Activated CD4-positive, CD25-positive, alpha-beta regulatory T cell treated with anti-CD3 and anti-CD28 coated beads, Interleukin-2, amount 50 U/mL, for 16 hours (primary cell): ENCODE measurements at regions not wholly inside any gene's neighbourhood (a gene's known extent, or its start where the extent isn't known, plus 50 kb on each side); places are given as distances from the start of the nearest gene placed in this dataset.
"Not testable (repeated sequence)": the region's sequence is repeated elsewhere in the genome, so short reads cannot be mapped to it uniquely, and the experiment has no call there.

Source experiments
- DNase-seq: peaks from one replicate; pipeline ENCODE4 v3.0.0-alpha.2; 2020; ENCODE audit warnings: low read depth, low spot score

DNA sequence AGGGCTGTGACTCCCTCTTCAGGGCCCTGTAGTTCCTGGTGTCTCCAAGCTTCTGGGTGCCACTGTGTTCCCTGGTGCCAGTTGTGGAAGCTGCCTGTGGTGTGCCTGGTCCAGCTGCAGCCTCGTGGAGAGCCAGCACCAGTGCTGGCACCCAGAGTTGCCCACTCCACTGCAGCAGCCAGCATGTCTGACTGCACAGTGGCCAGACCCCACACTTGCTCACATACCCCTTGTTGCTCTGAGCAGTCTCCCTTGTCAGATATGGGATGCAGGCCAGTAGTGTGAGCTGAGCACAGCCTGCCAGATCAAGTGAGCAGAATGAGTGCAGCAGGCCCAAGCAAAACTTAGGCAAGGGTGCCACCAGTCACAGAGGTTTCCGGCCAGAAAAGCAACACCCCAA, 108.6 kb downstream of the ZMAT1 start:
- DNase-seq, result no peak

DNA sequence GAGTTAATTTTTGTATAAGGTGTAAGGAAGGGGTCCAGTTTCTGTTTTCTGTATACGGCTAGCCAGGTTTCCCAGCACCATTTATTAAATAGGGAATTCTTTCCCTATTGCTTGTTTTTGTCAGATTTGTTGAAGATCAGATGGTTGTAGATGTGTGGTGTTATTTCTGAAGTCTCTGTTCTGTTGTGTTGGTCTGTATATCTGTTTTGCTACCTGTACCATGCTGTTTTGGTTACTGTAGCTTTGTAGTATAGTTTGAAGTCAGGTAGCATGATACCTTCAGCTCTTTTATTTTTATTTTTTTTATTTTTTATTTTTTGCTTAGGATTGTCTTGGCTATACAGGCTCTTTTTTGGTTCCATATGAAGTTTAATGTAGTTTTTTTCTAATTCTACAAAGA, 114.1 kb downstream of the ZMAT1 start:
- DNase-seq, result not testable (repeated sequence)

DNA sequence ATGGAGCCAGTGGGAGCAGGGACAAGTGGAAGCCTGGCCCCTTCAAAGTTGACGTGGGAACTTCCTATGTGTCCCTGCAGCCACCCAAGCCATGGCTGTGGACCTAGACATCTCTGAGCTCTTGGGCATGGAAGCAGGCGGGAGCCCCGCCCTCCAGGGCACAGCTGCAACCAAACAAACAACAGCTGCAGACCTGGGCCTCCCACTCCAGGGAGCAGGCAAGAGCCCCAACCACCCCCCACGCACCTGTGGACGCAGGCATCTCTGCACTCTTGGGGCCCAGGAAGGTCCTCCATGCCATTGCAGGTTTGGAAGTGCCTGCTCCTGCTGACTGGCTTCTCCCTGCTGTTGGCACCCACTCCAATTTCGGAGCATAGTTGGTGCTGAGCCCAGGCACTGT, 118.6 kb downstream of the ZMAT1 start:
- DNase-seq, result no peak

DNA sequence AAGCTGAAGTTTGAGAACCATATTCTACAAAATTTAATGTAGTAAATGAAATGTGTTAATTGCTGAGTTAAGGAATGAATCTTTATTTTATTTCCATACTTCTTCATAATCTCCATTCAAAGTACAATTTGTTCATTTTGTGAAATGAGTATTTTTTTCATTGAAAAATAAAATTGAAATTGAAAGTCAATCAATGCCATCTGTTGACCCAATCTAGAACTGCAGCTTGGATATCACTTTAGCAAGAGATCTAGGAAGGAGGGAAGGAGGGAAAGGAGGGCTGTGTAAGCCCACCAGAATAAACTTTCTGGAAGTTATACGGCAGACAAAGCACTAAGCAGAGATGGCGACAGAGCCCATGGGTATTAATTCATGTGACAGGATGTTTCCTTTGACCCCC, 128.4 kb downstream of the ZMAT1 start:
- no peak for DNase-seq

DNA sequence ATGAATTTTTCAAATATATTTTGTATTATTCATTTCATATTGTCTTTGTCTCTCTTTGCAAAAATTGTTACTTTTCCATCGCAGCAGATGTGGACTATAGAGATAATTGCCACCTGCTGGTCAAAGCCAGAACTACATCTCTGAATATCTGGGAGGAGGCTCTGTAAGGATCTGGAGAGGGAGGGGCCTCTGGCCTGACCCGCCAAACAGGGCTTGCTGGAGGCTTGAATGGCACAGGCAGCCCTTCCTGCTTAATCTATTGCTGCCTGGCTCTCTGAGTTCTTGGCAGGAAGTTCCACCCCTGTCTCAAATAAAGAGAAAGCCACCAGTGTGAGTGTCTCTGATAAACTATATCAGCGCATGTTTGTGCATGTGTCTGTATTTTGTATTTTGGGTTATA, 132.4 kb downstream of the ZMAT1 start:
- DNase-seq, result peak; percentile 51

DNA sequence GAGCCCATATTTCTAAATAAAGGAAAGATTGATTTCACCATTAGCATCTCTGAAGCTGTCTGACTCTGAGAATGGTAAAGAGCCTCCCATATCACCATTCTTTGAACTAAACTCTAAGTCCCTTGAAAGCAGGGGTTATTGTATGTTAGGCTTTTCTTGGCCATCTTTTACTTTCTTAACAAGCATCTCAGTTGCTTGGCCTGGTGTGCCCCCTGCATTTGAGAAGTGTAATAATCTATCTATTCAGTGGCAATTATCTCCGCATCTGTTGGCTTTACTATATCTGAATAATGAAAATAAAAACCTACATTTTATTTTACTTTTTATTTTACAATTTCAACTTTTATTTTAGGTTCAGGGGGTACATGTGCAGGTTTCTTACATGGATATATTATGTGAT, 128.3 kb upstream of the ARMCX2 start:
- no peak for DNase-seq

DNA sequence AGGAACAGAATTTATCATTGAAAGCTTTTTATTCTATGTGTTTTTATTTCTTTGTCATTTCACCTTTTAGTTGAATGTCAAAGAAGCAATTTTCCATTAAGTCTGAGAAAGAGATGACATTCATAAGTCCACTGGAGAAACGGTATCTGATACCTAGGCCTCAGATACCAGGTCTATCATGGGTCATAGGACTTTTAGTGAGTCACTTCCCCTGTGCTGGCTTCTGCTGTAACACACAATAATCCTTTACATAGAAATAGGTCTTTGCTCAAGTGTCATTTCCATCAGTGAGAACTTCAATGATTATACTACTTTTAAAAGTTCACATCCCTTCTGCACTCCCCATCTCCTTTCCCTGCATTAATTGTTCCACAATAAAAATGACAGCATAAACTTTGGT, 125.5 kb upstream of the ARMCX2 start:
- DNase-seq, result no peak

DNA sequence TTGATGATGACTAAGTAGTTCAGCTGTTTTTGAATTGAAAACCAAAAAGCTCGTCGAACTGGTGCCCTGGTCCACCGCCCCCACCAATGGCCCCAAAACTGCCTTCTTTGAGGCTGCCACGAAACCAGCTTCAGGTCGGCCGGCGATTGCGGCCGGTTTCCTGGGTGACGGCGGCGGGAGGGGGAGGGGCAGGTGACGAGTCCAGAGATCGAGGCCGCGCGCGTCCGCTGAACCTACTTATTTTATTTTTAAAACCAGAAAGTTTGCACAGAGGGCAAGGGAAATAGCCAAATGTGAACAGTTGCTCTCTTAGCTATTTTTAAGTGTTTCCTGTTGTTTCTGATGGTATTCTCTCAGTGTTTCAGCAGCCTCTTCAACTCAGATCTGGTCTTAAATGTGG, 120.8 kb upstream of the ARMCX2 start:
- not testable (repeated sequence) for DNase-seq

DNA sequence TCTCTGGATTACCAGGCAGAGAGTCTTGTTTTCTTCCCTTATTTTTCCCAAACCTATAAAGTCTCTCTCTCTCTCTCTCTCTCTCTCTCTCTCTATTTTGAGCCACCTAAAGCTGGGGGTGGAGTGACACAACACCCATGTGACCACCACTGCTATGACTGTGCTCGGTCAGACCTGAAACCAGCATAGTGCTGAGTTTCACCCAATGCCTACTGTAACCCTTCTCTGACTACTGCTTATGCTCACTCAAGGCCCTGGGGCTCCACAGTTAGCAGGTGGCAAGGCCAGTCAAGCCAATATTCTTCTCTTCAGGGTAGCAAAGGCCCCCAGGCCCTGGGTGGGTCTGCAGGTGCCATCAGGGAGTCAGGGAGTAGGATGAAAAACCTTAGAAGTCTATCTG, 114.7 kb upstream of the ARMCX2 start:
- no peak for DNase-seq

DNA sequence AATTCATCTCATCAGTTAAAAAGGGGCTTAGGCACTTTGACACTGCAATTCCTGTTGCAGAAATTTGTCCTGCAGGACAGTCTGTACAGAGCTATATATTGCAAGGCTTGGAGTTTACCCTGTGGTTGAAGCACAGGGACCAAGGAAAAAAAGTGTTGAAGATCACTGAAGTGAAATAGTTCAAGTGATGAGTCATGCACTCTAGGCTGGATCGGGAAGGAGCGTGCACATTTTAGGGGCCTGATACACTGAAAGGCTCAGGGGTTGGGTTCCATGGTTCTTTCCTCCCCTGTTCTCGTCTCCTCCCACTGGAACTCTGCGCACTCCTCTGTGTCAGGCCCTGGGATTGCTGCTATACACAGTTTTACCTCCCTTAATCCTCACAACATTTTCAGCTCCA, 104.9 kb upstream of the ARMCX2 start:
- DNase-seq, result no peak

DNA sequence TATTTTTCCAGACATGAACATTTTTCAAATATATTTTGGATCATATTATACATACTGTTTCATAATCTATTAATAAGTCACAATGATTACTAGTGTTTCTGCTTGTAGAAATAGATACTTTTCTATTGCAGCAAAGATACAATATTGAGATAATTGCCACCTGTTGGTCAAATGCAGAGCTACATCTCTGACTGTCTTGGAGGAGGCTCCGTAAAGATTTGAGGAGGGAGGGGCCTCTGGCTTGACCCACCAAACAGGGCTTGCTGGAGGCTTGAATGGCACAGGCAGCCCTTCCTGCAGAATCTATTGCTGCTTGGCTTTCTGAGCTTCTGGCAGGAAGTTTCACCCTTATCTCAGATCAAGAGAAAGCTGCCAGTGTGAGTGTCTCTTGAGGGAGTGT, 99.3 kb upstream of the ARMCX2 start:
- peak; percentile 1 for DNase-seq

DNA sequence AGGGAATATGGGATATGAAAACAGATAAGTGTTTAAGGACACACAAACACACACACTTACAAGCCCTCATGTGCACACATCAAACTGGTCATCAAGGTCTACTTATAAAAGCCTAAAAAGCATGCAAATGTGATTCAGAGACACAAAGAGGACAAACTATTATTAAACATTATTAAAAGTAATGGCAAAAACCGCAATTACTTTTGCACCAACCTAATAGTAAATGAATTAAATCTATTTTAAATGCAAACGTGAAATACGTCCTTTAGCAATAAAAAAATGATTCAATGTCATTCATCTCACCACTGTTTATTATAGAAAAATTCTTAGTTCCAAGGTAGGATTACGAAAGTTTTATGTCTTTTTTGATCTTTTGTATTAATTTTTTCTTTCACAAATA, 91.1 kb upstream of the ARMCX2 start:
- DNase-seq, result no peak

DNA sequence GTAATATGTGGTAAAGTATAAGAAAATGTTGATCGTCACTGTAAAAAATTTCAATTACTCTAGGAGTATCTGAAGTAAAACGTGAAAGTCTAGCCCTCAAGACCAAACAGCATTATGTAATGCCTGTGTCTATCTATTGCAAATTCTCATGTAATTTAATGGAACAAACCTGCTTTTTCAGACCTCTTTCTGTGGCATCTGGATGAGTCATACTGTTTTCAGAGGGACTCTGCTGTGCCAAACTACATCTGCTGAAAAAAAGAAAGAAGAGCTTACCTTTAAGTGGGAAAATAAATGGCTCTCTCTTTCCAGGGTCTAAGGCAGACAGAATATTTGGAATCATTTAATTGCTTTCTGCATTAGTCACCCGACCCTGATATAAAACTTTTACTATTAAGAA, 89.8 kb upstream of the ARMCX2 start:
- no peak for DNase-seq

DNA sequence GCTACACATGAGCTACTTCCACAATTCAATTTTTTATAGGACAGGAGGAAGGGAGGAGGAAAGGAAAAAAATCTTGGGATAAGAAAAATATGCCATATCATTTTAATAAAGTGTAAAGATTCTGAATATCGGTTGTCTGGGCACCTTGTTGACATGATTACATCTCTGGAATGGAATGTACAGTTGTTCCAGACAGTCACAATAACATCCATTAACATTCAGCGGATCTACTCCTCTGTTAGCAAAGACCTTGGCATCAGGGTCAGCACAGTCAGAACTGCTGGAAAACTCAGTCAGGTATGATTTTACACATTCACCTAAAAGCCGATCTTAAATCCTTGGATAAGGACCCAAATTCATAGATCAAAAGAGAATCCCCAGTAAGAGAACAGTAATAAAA, 85.4 kb upstream of the ARMCX2 start:
- DNase-seq, result no peak

DNA sequence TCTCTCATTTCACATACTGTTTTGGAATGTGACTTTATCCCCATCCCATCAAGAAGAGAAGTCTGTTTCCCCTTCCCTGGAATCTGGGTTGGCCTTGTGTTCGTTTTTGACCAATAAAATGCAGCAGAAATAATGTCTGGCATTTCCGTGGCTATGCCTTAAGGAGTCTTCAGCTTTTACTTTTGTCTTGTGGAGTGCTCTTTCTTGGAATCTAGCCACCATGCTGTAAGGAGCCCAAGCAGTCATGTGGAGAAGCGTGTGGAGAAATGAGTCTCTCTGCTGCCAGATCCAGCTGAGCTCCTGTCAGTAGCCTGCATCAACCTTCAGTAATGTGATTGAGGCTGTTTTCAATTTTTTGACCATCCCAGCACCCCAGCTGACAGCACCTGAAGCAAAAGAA, 84.4 kb upstream of the ARMCX2 start:
- no peak for DNase-seq

DNA sequence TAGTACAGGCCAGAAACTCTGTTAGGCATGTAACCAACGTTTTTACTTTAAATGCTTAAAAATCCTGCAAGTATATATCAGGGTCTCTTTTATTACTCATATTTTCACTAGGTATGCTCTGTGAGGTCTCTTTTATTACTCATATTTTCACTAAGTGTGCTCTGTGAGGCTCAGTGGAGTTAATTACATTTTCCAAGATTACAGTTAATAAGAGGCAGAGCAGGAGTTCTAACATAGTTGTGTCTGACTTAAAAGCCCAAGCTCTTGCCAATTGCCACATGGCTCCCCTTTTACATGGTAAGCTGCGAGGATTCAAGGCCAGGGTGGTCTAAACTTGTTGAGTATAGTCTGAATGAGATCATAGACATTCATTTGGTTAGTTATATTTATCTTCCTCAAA, 81.0 kb upstream of the ARMCX2 start:
- no peak for DNase-seq

DNA sequence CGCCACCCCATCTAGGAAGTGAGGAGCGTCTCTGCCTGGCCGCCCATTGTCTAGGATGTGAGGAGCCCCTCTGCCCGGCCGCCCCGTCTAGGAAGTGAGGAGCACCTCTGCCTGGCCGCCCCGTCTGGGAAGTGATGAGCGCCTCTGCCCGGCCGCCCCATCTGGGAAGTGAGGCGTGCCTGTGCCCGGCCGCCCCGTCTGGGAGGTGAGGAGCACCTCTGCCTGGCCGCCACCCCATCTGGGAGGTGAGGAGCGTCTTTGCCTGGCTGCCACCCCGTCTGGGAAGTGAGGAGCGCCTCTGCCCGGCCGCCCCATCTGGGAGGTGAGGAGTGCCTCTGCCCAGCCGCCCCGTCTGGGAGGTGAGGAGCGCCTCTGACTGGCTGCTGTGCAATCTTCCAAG, 79.2 kb upstream of the ARMCX2 start:
- not testable (repeated sequence) for DNase-seq

DNA sequence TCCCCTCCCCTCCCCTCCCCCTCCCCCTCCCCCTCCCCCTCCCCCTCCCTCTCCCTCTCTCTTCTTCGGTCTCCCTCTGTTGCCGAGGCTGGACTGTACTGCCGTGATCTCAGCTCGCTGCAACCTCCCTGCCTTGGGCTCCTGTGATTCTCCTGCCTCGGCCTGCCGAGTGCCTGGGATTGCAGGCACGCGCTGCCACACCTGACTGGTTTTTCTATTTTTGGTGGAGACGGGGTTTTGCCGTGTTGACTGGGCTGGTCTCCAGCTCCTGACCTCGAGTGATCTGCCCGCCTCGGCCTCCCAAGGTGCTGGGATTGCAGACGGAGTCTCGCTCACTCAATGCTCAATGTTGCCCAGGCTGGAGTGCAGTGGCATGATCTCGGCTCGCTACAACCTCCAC, 78.8 kb upstream of the ARMCX2 start:
- not testable (repeated sequence) for DNase-seq

DNA sequence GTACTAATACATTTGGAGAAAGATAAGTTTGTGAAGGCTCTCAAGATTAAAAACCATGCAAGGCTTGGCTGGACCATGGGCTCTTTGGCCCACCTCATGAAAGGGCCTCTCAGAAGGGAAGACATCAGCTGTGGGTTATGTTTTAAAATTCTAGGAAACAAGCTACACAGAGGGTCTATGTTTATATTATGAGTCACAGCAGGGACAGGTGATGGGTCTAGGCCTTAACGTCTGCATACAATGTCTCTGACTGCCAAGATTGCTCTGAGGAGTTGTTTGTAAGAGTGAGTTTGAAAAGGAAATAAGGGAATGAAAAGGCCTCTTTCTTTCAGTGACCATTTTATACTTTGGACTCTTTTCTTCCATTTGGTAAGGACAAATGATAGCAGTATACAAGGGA, 77.0 kb upstream of the ARMCX2 start:
- DNase-seq, result no peak

DNA sequence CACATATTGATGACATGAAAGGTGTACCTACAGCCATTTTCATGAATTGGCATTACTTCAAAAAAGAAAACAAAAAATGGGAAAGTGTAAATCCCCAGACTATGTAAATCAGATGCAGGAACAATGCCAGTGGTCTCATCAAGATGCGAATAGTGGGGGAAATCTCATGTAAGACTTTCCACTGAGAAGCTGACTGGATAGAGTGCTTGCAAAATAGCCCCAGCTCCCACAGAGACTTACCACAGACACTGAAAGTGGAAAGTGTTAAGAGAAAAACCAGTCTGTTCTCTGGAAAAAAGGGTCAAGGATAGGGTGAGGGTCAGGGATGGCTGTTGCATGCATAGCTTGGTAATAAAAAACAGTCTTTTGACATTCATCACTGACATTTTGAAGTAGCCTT, 73.2 kb upstream of the ARMCX2 start:
- DNase-seq, result no peak

DNA sequence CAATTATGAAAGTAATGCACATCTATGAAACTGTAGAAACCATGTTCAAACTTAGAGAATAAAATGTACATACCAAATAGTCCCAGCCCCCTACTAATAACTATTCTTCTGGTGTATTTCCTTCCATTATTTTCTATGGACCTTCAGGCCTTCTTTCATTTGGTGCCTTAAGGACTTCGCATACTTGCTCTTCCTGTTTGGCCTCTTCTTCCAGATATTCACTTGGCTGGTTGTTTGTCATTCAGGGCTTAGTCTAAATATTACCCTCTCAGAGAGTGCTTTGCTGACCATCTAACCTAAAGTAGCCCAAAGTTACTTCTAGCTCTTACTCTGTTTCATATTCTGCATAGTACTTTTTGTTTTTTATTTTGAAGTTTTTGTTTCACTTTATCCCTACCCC, 70.3 kb upstream of the ARMCX2 start:
- DNase-seq, result no peak
